HAP-1 (cell line): ENCODE measurements at regions not wholly inside any gene's neighbourhood (a gene's known extent, or its start where the extent isn't known, plus 50 kb on each side); places are given as distances from the start of the nearest gene placed in this dataset.
A peak's percentile ranks its signal among the peaks of the same experiment; 100 is the strongest.

Experiments
- DNase-seq, 2 experiments: peaks; one replicate each; pipeline ENCODE4 v3.0.0-alpha.2; 2016 to 2020; ENCODE audit warnings: low spot score in 2 of 2
- H3K27me3 ChIP-seq: fragments of 250-450 bp; sonication (Bioruptor Pico); 2 replicates; pipeline ENCODE4 v1.5.1; 2020; ENCODE audit warnings: low read depth, mild to moderate bottlenecking, moderate library complexity
- H3K36me3 ChIP-seq: fragments of 250-450 bp; sonication (Bioruptor Pico); replicated peaks from 2 replicates; pipeline ENCODE4 v1.5.1; 2020; ENCODE audit warnings: mild to moderate bottlenecking
- H3K4me1 ChIP-seq: fragments of 250-450 bp; sonication (Bioruptor Pico); 2 replicates; pipeline ENCODE4 v1.5.1; 2020; ENCODE audit warnings: mild to moderate bottlenecking
- H3K4me3 ChIP-seq: fragments of 250-450 bp; sonication (Bioruptor Pico); 2 replicates; pipeline ENCODE4 v1.5.1; 2020; ENCODE audit warnings: mild to moderate bottlenecking, moderate library complexity
- H3K9me3 ChIP-seq: fragments of 250-450 bp; sonication (Bioruptor Pico); 2 replicates; pipeline ENCODE4 v1.5.1; 2020; ENCODE audit warnings: mild to moderate bottlenecking, moderate library complexity
- in situ Hi-C: fragments of 300-500 bp; cut with MboI; formaldehyde crosslinking; loops from 3 replicates; pipeline ENCODE4 v1.14.3; 2020; ENCODE audit warnings: low sequenced_read_pairs, inconsistent platforms, mixed read lengths

- H3K4me1 ChIP-seq = no peaks in the 10 kb centered on the region
- in situ Hi-C loops = no loop called here
These were observed 1716.3 kb downstream of the C4orf33 start for GRCh38 chr4:130812117-130812765.

DNA sequence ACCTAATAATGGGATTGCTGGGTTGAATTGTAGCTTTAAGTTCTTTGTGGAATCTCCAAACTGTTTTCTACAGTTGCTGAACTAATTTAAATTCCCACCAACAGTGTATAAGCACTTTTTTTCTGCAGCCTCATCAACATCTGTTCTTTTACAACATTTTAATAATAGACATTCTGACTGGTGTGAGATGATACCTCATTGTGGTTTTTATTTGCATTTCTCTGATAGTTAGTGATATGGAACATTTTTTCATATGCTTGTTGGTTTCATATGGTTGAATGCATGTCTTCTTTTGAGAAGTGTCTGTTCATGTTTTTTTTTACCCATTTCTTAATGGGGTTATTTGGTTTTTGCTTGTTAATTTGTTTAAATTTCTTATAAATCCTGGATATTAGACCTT, 1718.9 kb downstream of the C4orf33 start:
- Histone ChIP-seq H3K4me3 (no peak overlapping the region), H3K4me1 (no peaks in the 10 kb centered on the region), H3K9me3 (no peaks in the 10 kb centered on the region), H3K27me3 (no peaks in the 10 kb centered on the region), H3K36me3 (no peaks in the 10 kb centered on the region)
- no peak for DNase-seq
- in situ Hi-C loops = no loop called here

More at GRCh38 chr4:130812117-130812765, 1716.3 kb downstream of the C4orf33 start:
- no peak for DNase-seq
- Histone ChIP-seq H3K36me3 (no peaks in the 10 kb centered on the region), H3K4me3 (no peak overlapping the region), H3K9me3 (no peaks in the 10 kb centered on the region), H3K27me3 (no peaks in the 10 kb centered on the region)

DNA sequence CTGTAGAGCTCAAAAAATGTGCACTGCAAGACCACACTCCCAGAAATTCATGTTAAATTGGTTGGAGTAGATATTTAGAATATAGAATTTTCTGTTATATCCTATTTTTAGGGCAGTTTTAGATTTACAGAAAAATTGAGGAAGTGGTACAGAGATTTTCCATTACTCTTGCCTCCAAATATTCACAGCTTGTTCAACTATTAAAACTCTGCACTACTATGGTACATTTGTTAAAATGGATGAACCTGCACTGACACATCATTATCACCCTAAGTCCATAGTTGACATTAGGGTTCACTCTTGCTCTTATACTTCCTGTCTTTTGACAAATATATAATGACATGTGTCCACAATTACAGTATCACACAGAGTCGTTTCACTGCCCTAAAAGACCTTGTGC, 1724.5 kb downstream of the C4orf33 start:
- Histone ChIP-seq H3K4me1 (no peaks in the 10 kb centered on the region), H3K27me3 (no peaks in the 10 kb centered on the region), H3K9me3 (no peaks in the 10 kb centered on the region), H3K4me3 (no peak overlapping the region), H3K36me3 (no peaks in the 10 kb centered on the region)
- in situ Hi-C loops = no loop called here
- DNase-seq = no peak

DNA sequence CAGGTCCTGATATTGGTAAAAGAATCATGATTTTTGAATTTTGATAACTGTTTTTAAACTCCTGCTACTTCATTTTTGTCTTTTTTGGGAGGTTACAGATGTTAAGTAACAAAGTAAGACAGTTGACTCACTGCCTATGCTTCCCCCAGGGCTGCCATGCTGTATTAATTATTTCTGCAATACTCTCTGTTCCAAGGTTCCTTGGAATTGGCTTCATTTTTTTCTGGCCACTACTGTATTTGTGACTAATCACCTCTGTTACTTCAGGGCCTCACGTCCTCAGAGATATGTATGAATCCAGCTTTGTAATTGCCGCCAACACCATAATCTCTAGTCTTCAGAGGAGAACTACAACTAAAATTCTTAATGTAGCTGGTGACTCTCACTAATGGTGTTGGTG, 1729.3 kb downstream of the C4orf33 start:
- Histone ChIP-seq H3K4me3 (no peak overlapping the region), H3K27me3 (no peaks in the 10 kb centered on the region), H3K4me1 (no peaks in the 10 kb centered on the region), H3K9me3 (no peaks in the 10 kb centered on the region), H3K36me3 (no peaks in the 10 kb centered on the region)
- in situ Hi-C loops = no loop called here
- no peak for DNase-seq

GRCh38 chr4:130850019-130850524, 1754.1 kb downstream of the C4orf33 start:
- Histone ChIP-seq H3K9me3 (no peaks in the 10 kb centered on the region), H3K27me3 (no peaks in the 10 kb centered on the region), H3K4me3 (no peak overlapping the region), H3K36me3 (no peaks in the 10 kb centered on the region), H3K4me1 (no peaks in the 10 kb centered on the region)
- DNase-seq = no peak
- in situ Hi-C loops = no loop called here

GRCh38 chr4:130851107-130851506, 1755.2 kb downstream of the C4orf33 start:
- no peaks in the 10 kb centered on the region for H3K36me3 ChIP-seq
- H3K9me3 ChIP-seq = no peaks in the 10 kb centered on the region
- no peak for DNase-seq
- H3K27me3 ChIP-seq = no peaks in the 10 kb centered on the region
- no peak overlapping the region for H3K4me3 ChIP-seq
- in situ Hi-C loops = no loop called here
- no peaks in the 10 kb centered on the region for H3K4me1 ChIP-seq

DNA sequence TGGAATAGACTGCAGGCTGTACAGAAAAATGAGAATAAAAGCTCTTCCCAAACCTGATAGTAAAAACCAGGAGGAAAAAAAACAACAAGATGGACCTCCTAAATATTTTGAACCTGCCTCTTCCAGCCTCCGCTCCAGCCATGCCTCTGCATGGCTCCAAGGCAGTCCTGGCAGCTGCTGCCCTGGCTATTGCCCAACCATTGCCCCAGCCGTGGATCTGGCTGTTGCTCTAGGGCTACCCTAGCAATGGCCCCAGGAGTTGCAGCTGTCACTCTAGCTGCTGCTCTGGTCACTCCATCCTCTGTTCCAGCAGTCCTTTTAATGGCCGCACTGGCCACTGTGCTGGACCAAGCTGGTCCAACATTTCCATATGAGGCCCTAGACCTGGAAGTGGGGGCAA, 1756.0 kb downstream of the C4orf33 start:
- in situ Hi-C loops = no loop called here

GRCh38 chr4:130855533-130855932, 1759.6 kb downstream of the C4orf33 start:
- Histone ChIP-seq H3K4me1 (no peaks in the 10 kb centered on the region), H3K9me3 (no peaks in the 10 kb centered on the region), H3K4me3 (no peak overlapping the region), H3K27me3 (no peaks in the 10 kb centered on the region), H3K36me3 (no peaks in the 10 kb centered on the region)
- DNase-seq = no peak
- in situ Hi-C loops = no loop called here

More for the DNA sequence above, 1756.0 kb downstream of the C4orf33 start:
- Histone ChIP-seq H3K27me3 (no peaks in the 10 kb centered on the region), H3K36me3 (no peaks in the 10 kb centered on the region), H3K4me3 (no peak overlapping the region), H3K9me3 (no peaks in the 10 kb centered on the region), H3K4me1 (no peaks in the 10 kb centered on the region)
- DNase-seq = no peak

GRCh38 chr4:130859991-130860390, 1764.0 kb downstream of the C4orf33 start:
- in situ Hi-C loops = no loop called here
- Histone ChIP-seq H3K9me3 (no peaks in the 10 kb centered on the region), H3K4me3 (no peak overlapping the region), H3K36me3 (no peaks in the 10 kb centered on the region), H3K4me1 (no peaks in the 10 kb centered on the region), H3K27me3 (no peaks in the 10 kb centered on the region)
- DNase-seq = no peak

DNA sequence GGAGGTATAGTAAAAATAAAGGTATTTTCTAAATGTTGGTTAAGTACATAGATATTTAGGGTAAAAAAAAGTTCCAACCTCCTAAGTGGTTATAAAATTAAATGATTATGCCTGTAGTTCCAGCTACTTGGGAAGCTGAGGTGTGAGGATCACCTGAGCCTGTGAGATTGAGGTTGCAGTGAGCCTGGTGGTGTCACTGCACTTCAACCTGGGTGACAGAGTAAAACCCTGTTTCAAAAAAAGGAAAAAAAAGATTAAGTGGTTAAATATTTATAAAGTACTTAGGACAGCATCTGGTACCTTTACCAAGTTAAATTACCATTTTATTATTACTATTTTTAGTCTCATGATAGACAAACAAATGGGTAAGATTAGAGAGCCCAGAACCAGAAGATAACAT, 1801.0 kb downstream of the C4orf33 start:
- H3K4me1 ChIP-seq = no peaks in the 10 kb centered on the region
- H3K36me3 ChIP-seq = no peaks in the 10 kb centered on the region
- DNase-seq = no peak
- no peaks in the 10 kb centered on the region for H3K9me3 ChIP-seq
- in situ Hi-C loops = no loop called here
- no peak overlapping the region for H3K4me3 ChIP-seq
- no peaks in the 10 kb centered on the region for H3K27me3 ChIP-seq

DNA sequence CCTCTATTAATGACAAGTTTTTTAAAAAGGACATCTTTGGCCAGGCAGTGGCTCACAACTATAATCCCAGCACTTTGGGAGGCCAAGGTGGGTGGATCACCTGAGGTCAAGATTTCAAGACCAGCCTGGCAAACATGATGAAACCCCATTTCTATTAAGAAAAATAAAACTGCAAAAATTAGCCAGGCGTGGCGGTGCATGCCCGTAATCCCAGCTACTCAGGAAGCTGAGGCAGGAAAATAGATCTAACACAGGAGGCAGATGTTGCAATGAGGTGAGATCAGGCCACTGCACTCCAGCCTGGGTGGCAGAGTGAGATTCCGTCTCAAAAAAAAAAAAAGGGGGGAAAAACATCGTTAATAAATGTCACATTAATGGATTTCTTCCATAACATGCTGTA, 1805.4 kb downstream of the C4orf33 start:
- in situ Hi-C loops = no loop called here
- DNase-seq = no peak
- Histone ChIP-seq H3K27me3 (no peaks in the 10 kb centered on the region), H3K9me3 (no peaks in the 10 kb centered on the region), H3K36me3 (no peaks in the 10 kb centered on the region), H3K4me1 (no peaks in the 10 kb centered on the region), H3K4me3 (no peak overlapping the region)

- Histone ChIP-seq H3K9me3 (no peaks in the 10 kb centered on the region), H3K36me3 (no peaks in the 10 kb centered on the region), H3K27me3 (no peaks in the 10 kb centered on the region), H3K4me1 (no peaks in the 10 kb centered on the region), H3K4me3 (no peak overlapping the region)
- no peak for DNase-seq
- in situ Hi-C loops = no loop called here
These were observed 1827.0 kb downstream of the C4orf33 start for GRCh38 chr4:130922955-130923354.

GRCh38 chr4:130955520-130955919, 1859.6 kb downstream of the C4orf33 start:
- Histone ChIP-seq H3K27me3 (no peaks in the 10 kb centered on the region), H3K4me3 (no peak overlapping the region), H3K9me3 (no peaks in the 10 kb centered on the region), H3K36me3 (no peaks in the 10 kb centered on the region), H3K4me1 (no peaks in the 10 kb centered on the region)
- in situ Hi-C loops = no loop called here
- no peak for DNase-seq

- in situ Hi-C loops = no loop called here
- Histone ChIP-seq H3K36me3 (no peaks in the 10 kb centered on the region), H3K4me3 (no peak overlapping the region), H3K4me1 (peaks cover 3% of the 10 kb centered on the region; the same call in 1 of the 2 replicates), H3K9me3 (no peaks in the 10 kb centered on the region), H3K27me3 (no peaks in the 10 kb centered on the region)
- DNase-seq = peak in 1 of 2 experiments; percentile 15
These were observed 1889.4 kb downstream of the C4orf33 start for GRCh38 chr4:130985371-130985770.

DNA sequence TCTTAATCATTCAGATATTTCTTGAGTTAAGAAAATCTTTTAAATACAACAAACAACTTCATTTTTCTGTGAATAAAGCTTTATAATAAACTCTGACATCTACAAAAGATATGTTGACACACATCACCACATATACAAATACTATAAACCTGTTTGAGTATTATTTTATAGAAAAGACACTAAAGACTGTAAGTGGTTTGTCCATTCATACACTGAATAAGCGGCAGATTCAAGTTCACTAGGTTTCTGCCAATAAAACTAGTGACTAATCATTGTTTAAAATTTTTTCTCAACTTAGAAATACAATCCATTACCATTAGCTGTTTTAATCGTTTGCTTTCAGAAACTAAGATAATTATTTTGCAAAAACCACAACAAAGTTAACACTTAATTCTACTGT, 1900.0 kb downstream of the C4orf33 start:
- no peak overlapping the region for H3K4me3 ChIP-seq
- no peaks in the 10 kb centered on the region for H3K27me3 ChIP-seq
- H3K36me3 ChIP-seq = no peaks in the 10 kb centered on the region
- in situ Hi-C loops = no loop called here
- H3K9me3 ChIP-seq = no peaks in the 10 kb centered on the region
- H3K4me1 ChIP-seq = no peaks in the 10 kb centered on the region
- no peak for DNase-seq
